ENCODE measurements at regions not wholly inside any gene's neighbourhood (a gene's known extent, or its start where the extent isn't known, plus 50 kb on each side); places are given as distances from the start of the nearest gene placed in this dataset.

DNA sequence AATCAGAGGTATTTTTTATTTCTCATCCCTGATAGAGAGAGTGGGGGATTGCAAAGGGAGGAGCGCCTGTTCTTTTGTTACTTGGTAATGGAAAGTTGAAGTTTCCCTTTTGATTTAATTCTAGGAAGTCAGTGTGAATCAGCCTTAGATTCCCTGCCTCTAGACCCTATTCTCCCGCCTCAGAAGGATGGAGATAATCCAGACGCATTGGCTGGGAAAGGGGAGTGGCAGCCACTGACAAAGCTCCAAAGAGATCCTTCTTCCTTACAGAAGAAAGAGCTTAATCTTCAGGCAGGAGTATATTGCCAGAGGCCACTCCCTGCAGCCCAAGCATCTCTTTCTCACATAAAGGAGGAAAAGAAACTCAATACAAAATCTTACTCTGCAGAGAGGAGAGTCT, 122.3 kb upstream of the GALNT17 start:
- TF ChIP-seq EZH2 (IDR thresholded peaks at IDR 0.05) (no peak), POLR2AphosphoS5 (IDR thresholded peaks at IDR 0.05; ENCODE audit: borderline replicate concordance, low read depth, low read length) (no peak)

All from SK-N-MC (cell line).